ENCODE measurements at regions not wholly inside any gene's neighbourhood (a gene's known extent, or its start where the extent isn't known, plus 50 kb on each side); places are given as distances from the start of the nearest gene placed in this dataset.
"Not testable (repeated sequence)": the region's sequence is repeated elsewhere in the genome, so short reads cannot be mapped to it uniquely, and the experiment has no call there.

GRCh38 chr9:82457891-82458290 lies 469.3 kb downstream of the SPATA31D1 start:
- Mint-ChIP-seq H3K4me1 (no peaks in the 10 kb centered on the region), H3K9me3 (peaks cover 0 to 20% (median 6%) of the 10 kb centered on the region in 6 donors), H3K27me3 (ENCODE audit: low read depth in 3 of 3) (peaks cover 0 to 2% (median 0%) of the 10 kb centered on the region in 3 donors), H3K27ac (no peak overlapping the region), H3K36me3 (no peaks in the 10 kb centered on the region), H3K4me3 (no peak overlapping the region)
- DNase-seq = no peak

GRCh38 chr9:82458296-82458695 lies 469.7 kb downstream of the SPATA31D1 start:
- H3K27ac Mint-ChIP-seq = no peak overlapping the region
- H3K27me3 Mint-ChIP-seq (ENCODE audit: low read depth in 3 of 3) = peaks cover 0 to 2% (median 0%) of the 10 kb centered on the region in 3 donors
- peaks cover 0 to 24% (median 5%) of the 10 kb centered on the region in 6 donors for H3K9me3 Mint-ChIP-seq
- no peaks in the 10 kb centered on the region for H3K36me3 Mint-ChIP-seq
- no peaks in the 10 kb centered on the region for H3K4me1 Mint-ChIP-seq
- H3K4me3 Mint-ChIP-seq = no peak overlapping the region
- DNase-seq = no peak

- no peak overlapping the region for H3K27ac Mint-ChIP-seq
- peaks cover 0 to 3% (median 2%) of the 10 kb centered on the region in 3 donors for H3K27me3 Mint-ChIP-seq (ENCODE audit: low read depth in 3 of 3)
- H3K4me1 Mint-ChIP-seq = no peaks in the 10 kb centered on the region
- no peak for DNase-seq
- H3K9me3 Mint-ChIP-seq = peaks cover 0 to 28% (median 7%) of the 10 kb centered on the region in 6 donors
- H3K4me3 Mint-ChIP-seq = no peak overlapping the region
- no peaks in the 10 kb centered on the region for H3K36me3 Mint-ChIP-seq
Measured at GRCh38 chr9:82466616-82467260, 478.2 kb downstream of the SPATA31D1 start.

GRCh38 chr9:82467436-82467835 lies 478.9 kb downstream of the SPATA31D1 start:
- Mint-ChIP-seq H3K27ac (no peak overlapping the region), H3K36me3 (no peaks in the 10 kb centered on the region), H3K4me1 (no peaks in the 10 kb centered on the region), H3K27me3 (ENCODE audit: low read depth in 3 of 3) (peaks cover 0 to 3% (median 2%) of the 10 kb centered on the region in 3 donors), H3K9me3 (peaks cover 0 to 23% (median 8%) of the 10 kb centered on the region in 6 donors), H3K4me3 (no peak overlapping the region)
- no peak for DNase-seq

- Mint-ChIP-seq H3K27me3 (ENCODE audit: low read depth in 3 of 3) (peaks cover 0 to 3% (median 0%) of the 10 kb centered on the region in 3 donors), H3K4me1 (no peaks in the 10 kb centered on the region), H3K9me3 (peaks cover 0 to 11% (median 4%) of the 10 kb centered on the region in 6 donors), H3K27ac (no peak overlapping the region), H3K4me3 (no peak overlapping the region), H3K36me3 (no peaks in the 10 kb centered on the region)
- DNase-seq = no peak
Measured at GRCh38 chr9:82474235-82474634, 485.7 kb downstream of the SPATA31D1 start.

GRCh38 chr9:82475584-82476301 lies 487.2 kb downstream of the SPATA31D1 start:
- Mint-ChIP-seq H3K4me3 (no peak overlapping the region), H3K4me1 (no peaks in the 10 kb centered on the region), H3K27ac (no peak overlapping the region), H3K36me3 (no peaks in the 10 kb centered on the region), H3K9me3 (peaks cover 0 to 5% (median 4%) of the 10 kb centered on the region in 6 donors), H3K27me3 (ENCODE audit: low read depth in 3 of 3) (no peaks in the 10 kb centered on the region)
- DNase-seq = no peak

GRCh38 chr9:82480921-82481320 lies 492.3 kb downstream of the SPATA31D1 start:
- H3K27ac Mint-ChIP-seq = no peak overlapping the region
- H3K9me3 Mint-ChIP-seq = peaks cover 0 to 7% (median 3%) of the 10 kb centered on the region in 6 donors
- H3K36me3 Mint-ChIP-seq = no peaks in the 10 kb centered on the region
- no peak for DNase-seq
- no peak overlapping the region for H3K4me3 Mint-ChIP-seq
- H3K27me3 Mint-ChIP-seq (ENCODE audit: low read depth in 3 of 3) = peaks cover 0 to 2% (median 0%) of the 10 kb centered on the region in 3 donors
- H3K4me1 Mint-ChIP-seq = no peaks in the 10 kb centered on the region

- Mint-ChIP-seq H3K36me3 (no peaks in the 10 kb centered on the region), H3K4me3 (no peak overlapping the region), H3K9me3 (peaks cover 0 to 2% (median 0%) of the 10 kb centered on the region in 6 donors), H3K4me1 (no peaks in the 10 kb centered on the region), H3K27ac (no peak overlapping the region), H3K27me3 (ENCODE audit: low read depth in 3 of 3) (no peaks in the 10 kb centered on the region)
- no peak for DNase-seq
Measured at GRCh38 chr9:82487935-82488312, 499.4 kb downstream of the SPATA31D1 start.

- Mint-ChIP-seq H3K4me1 (no peaks in the 10 kb centered on the region), H3K36me3 (no peaks in the 10 kb centered on the region), H3K27me3 (ENCODE audit: low read depth in 3 of 3) (no peaks in the 10 kb centered on the region), H3K27ac (no peak overlapping the region), H3K9me3 (peaks cover 0 to 2% (median 0%) of the 10 kb centered on the region in 6 donors), H3K4me3 (no peak overlapping the region)
- no peak for DNase-seq
Measured at GRCh38 chr9:82488313-82489200, 500.0 kb downstream of the SPATA31D1 start.

GRCh38 chr9:82489201-82489821 lies 500.7 kb downstream of the SPATA31D1 start:
- H3K36me3 Mint-ChIP-seq = no peaks in the 10 kb centered on the region

GRCh38 chr9:82490019-82490499 lies 501.5 kb downstream of the SPATA31D1 start:
- Mint-ChIP-seq H3K9me3 (peaks cover 0 to 2% (median 0%) of the 10 kb centered on the region in 6 donors), H3K27ac (no peak overlapping the region), H3K27me3 (ENCODE audit: low read depth in 3 of 3) (no peaks in the 10 kb centered on the region), H3K4me1 (no peaks in the 10 kb centered on the region), H3K4me3 (no peak overlapping the region), H3K36me3 (no peaks in the 10 kb centered on the region)
- no peak for DNase-seq

More at GRCh38 chr9:82489201-82489821, 500.7 kb downstream of the SPATA31D1 start:
- Mint-ChIP-seq H3K4me3 (no peak overlapping the region), H3K27ac (no peak overlapping the region), H3K4me1 (no peaks in the 10 kb centered on the region), H3K9me3 (peaks cover 0 to 2% (median 0%) of the 10 kb centered on the region in 6 donors), H3K27me3 (ENCODE audit: low read depth in 3 of 3) (no peaks in the 10 kb centered on the region)
- no peak for DNase-seq

GRCh38 chr9:82490821-82491220 lies 502.2 kb downstream of the SPATA31D1 start:
- DNase-seq; H3K9me3 Mint-ChIP-seq; H3K4me3 Mint-ChIP-seq; H3K4me1 Mint-ChIP-seq; H3K36me3 Mint-ChIP-seq; H3K27me3 Mint-ChIP-seq (ENCODE audit: low read depth in 3 of 3); H3K27ac Mint-ChIP-seq: not testable (repeated sequence)

- DNase-seq = no peak
- Mint-ChIP-seq H3K27me3 (ENCODE audit: low read depth in 3 of 3) (peaks cover 0 to 1% (median 0%) of the 10 kb centered on the region in 3 donors), H3K27ac (no peak overlapping the region), H3K4me1 (no peaks in the 10 kb centered on the region), H3K4me3 (no peak overlapping the region), H3K36me3 (peaks cover 0 to 2% (median 0%) of the 10 kb centered on the region in 3 donors), H3K9me3 (peaks cover 0 to 3% (median 2%) of the 10 kb centered on the region in 6 donors)
Measured at GRCh38 chr9:82491604-82492003, 503.0 kb downstream of the SPATA31D1 start.

All from immature natural killer cell (primary cell).